ENCODE measurements at regions not wholly inside any gene's neighbourhood (a gene's known extent, or its start where the extent isn't known, plus 50 kb on each side); places are given as distances from the start of the nearest gene placed in this dataset.

DNA sequence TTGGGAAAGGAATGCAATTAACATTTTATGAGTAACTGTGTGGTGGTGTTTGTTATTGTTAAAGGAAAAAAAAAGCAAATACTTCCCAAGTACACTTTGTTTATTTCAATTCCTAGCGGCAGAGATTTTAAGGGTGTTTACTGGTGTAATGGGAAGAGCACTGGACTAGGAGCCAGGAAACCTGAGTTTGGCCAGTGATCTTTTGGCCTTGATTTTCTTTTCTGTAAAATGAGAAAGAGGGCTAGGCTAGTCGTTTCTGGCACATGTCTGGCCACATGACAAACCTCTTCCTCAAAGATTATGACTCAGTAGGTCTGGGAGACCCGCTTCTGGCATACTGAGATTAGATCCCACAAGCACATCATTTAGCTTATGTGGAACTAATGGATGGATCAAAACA, 428.1 kb upstream of the NOX3 start:
- Mint-ChIP-seq H3K27me3 (ENCODE audit: low read depth) (peaks cover 3% of the 10 kb centered on the region), H3K27ac (ENCODE audit: unreplicated experiment) (no peak overlapping the region), H3K4me3 (ENCODE audit: unreplicated experiment) (no peak overlapping the region), H3K9me3 (ENCODE audit: low read depth) (no peaks in the 10 kb centered on the region), H3K36me3 (ENCODE audit: low read depth) (no peaks in the 10 kb centered on the region), H3K4me1 (ENCODE audit: low read depth) (no peaks in the 10 kb centered on the region)
- no peak for DNase-seq (ENCODE audit: low spot score)
- TF ChIP-seq, protein P1, sequence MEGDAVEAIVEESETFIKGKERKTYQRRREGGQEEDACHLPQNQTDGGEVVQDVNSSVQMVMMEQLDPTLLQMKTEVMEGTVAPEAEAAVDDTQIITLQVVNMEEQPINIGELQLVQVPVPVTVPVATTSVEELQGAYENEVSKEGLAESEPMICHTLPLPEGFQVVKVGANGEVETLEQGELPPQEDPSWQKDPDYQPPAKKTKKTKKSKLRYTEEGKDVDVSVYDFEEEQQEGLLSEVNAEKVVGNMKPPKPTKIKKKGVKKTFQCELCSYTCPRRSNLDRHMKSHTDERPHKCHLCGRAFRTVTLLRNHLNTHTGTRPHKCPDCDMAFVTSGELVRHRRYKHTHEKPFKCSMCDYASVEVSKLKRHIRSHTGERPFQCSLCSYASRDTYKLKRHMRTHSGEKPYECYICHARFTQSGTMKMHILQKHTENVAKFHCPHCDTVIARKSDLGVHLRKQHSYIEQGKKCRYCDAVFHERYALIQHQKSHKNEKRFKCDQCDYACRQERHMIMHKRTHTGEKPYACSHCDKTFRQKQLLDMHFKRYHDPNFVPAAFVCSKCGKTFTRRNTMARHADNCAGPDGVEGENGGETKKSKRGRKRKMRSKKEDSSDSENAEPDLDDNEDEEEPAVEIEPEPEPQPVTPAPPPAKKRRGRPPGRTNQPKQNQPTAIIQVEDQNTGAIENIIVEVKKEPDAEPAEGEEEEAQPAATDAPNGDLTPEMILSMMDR (IDR thresholded peaks at IDR 0.05): no peak

DNA sequence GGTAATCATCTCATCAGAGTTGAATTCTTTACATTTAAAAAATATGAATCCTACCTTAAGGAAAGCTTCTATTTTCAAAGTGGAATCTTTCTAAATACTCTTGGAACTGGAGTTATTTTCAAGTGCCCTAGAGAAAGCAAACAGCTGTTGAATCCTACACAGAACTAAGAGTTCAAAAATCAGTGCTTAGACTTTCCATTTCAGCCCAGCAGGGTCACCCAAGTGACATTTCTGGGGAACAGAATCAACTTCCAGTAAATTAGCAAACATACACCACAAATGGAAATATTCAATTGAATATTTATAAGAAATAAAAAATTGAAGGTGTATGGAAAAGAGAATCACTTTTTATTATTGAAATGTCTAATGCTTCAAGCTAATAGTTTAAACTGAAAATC, 427.7 kb upstream of the NOX3 start:
- Mint-ChIP-seq H3K27me3 (ENCODE audit: low read depth) (peaks cover 3% of the 10 kb centered on the region), H3K4me1 (ENCODE audit: low read depth) (no peaks in the 10 kb centered on the region), H3K9me3 (ENCODE audit: low read depth) (no peaks in the 10 kb centered on the region), H3K36me3 (ENCODE audit: low read depth) (no peaks in the 10 kb centered on the region), H3K27ac (ENCODE audit: unreplicated experiment) (no peak overlapping the region), H3K4me3 (ENCODE audit: unreplicated experiment) (no peak overlapping the region)
- TF ChIP-seq, protein P1 (IDR thresholded peaks at IDR 0.05): no peak
- no peak for DNase-seq (ENCODE audit: low spot score)

DNA sequence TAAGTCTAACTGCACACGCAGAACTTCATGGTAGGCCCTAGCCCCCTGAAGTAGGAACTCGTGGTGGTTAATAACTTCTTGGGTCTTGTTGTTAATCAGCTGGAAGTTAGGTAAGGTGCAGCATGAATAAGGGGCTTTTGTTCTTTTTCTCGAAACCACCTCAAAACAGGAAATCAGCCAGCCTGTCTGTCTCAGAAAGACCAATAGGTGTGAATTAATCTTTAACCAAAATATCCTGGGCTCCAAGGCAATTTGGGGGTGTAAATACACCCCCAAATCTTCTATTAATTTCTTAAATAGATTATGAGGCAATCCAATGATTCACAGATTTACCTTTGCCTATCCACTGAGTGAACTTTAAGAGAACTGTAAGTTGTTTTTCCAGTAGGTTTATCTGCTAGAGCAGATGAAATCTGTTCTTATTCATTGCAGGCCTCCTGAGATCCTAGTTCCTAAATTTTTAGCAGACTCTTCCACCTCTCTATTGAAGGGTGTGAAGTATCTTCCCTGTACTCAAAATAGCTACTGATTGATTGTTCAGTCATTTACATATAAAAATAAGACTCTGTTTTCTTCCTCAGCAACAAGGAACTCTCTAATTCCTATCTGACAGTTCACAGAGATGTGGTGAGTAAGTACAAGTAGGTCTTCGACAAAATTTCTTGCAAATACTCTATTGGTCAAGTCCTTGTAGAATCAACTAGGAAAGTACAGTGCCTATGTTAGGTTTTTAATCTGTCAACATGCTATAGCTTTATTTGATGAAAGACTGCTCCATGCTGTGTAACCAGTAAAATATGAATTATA, 427.1 kb upstream of the NOX3 start:
- Mint-ChIP-seq H3K4me1 (ENCODE audit: low read depth) (no peaks in the 10 kb centered on the region), H3K27ac (ENCODE audit: unreplicated experiment) (no peak overlapping the region), H3K9me3 (ENCODE audit: low read depth) (no peaks in the 10 kb centered on the region), H3K27me3 (ENCODE audit: low read depth) (peaks cover 3% of the 10 kb centered on the region), H3K4me3 (ENCODE audit: unreplicated experiment) (no peak overlapping the region), H3K36me3 (ENCODE audit: low read depth) (no peaks in the 10 kb centered on the region)
- no peak for DNase-seq (ENCODE audit: low spot score)
- TF ChIP-seq, protein P1 (IDR thresholded peaks at IDR 0.05): no peak

DNA sequence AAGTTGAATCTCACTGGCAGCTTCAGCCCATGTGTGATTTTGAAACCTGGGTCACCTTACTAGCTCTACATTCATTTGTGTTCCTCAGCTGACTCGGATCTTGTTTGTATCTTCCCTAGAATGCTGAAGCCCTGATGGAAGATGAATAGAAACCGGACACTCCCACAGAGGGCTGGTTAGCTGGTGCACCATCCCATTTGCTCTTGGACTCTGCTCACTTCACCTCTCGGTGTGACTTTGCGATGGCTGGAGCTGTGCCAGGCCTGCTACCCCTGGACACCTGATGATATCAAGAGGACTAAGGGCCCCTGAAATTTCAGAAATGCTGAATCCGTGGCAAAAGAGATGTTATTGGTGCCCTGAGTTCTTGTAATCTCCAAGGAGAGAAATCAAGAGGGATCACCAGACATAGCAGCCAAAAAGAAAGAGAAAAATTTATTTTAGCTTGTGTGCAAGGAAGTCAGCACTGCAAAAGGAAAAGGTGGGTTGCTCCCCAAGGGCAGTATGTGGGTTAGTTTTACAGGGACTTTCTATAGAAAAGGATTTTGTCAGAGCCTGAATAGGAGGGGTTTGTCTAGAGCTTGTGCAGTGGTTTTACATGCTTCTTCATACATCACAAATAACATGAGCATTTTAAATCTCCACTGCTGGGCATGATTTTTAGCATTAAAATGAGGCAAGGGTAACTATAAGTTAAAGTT, 426.3 kb upstream of the NOX3 start:
- no peaks in the 10 kb centered on the region for H3K9me3 Mint-ChIP-seq (ENCODE audit: low read depth)
- H3K4me1 Mint-ChIP-seq (ENCODE audit: low read depth): no peaks in the 10 kb centered on the region
- H3K27me3 Mint-ChIP-seq (ENCODE audit: low read depth): peaks cover 3% of the 10 kb centered on the region
- H3K27ac Mint-ChIP-seq (ENCODE audit: unreplicated experiment): no peak overlapping the region
- TF ChIP-seq, protein P1 (IDR thresholded peaks at IDR 0.05): no peak
- no peaks in the 10 kb centered on the region for H3K36me3 Mint-ChIP-seq (ENCODE audit: low read depth)
- DNase-seq (ENCODE audit: low spot score): no peak
- no peak overlapping the region for H3K4me3 Mint-ChIP-seq (ENCODE audit: unreplicated experiment)

DNA sequence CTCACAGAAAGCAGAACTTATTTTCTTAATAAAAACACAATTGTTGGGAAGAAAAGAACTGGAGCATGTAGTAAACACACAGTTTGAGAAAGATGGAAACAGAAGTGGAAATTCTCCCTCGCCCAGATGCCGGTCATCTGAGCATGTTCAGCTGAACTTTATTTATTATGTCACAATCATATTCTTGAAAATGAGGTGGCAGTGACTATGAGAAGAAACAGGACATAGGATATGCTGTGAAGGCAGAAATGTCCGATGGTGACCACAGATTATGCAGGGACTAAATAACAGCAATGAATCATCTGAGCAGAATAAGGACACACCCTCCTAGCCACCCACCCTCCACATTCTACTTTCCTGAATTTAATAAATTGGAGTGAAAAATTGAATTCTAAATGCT, 425.3 kb upstream of the NOX3 start:
- Mint-ChIP-seq H3K9me3 (ENCODE audit: low read depth) (no peaks in the 10 kb centered on the region), H3K27me3 (ENCODE audit: low read depth) (peaks cover 3% of the 10 kb centered on the region), H3K4me3 (ENCODE audit: unreplicated experiment) (no peak overlapping the region), H3K4me1 (ENCODE audit: low read depth) (no peaks in the 10 kb centered on the region), H3K36me3 (ENCODE audit: low read depth) (no peaks in the 10 kb centered on the region), H3K27ac (ENCODE audit: unreplicated experiment) (no peak overlapping the region)
- no peak for DNase-seq (ENCODE audit: low spot score)
- TF ChIP-seq, protein P1 (IDR thresholded peaks at IDR 0.05): no peak
